ENCODE measurements at regions not wholly inside any gene's neighbourhood (a gene's known extent, or its start where the extent isn't known, plus 50 kb on each side); places are given as distances from the start of the nearest gene placed in this dataset.
"Not testable (repeated sequence)": the region's sequence is repeated elsewhere in the genome, so short reads cannot be mapped to it uniquely, and the experiment has no call there.

DNA sequence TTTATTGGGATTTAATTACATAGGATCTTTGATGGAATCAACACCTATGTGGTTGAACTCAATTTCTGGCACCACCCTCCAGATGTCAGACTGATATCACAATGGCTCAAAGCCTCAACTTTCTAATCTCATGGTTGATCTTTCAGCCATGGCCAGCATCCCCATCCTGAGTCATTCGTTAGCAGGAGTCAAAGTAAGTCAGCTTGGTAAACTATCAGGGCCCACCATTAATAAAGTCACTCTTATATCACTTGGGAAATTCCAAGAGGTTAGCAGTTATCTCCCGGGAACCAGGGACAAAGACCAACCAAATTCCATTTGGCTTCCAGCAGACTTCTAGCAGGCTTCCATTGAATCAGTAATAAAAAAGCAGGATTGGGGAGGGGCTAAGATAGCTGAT, 50.7 kb upstream of the TNFSF4 start:
- DNase-seq: no peak

DNA sequence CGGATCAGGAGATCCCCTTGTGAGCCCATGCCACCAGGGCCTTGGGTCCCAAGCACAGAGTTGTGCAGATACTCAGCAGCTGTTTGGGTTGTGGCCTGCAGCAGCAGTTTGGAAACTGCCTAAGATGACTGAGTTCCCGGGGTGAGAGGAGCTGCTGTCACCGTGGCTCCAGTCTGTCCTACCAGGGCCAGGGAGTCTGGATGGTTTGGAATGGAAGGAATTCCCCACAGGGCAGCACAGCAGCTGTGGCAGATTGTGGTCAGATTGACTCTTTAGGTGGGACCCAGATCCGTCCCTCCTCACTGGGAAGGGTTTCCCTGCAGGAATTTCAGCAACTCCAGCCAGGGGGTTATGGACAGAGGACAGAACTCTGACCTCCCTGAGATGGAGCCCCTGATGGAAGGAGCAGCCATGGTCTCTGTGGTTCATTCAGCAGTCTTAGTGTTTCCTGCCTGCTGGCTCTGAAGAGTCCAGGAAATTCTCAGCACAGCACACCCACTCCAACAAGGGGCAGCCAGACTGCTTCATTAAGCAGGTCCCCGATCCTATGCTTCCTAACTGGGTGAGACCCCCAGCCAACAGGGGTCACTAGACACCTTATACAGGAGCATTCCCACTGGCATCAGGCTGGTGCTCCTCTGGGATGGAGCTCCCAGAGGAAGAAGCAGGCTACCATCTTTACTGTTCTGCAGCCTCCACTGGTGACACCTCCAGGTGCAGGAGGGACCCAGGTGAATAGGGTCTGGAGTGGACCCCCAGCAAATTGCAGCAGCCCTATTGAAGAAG, 51.5 kb upstream of the TNFSF4 start:
- no peak for DNase-seq

DNA sequence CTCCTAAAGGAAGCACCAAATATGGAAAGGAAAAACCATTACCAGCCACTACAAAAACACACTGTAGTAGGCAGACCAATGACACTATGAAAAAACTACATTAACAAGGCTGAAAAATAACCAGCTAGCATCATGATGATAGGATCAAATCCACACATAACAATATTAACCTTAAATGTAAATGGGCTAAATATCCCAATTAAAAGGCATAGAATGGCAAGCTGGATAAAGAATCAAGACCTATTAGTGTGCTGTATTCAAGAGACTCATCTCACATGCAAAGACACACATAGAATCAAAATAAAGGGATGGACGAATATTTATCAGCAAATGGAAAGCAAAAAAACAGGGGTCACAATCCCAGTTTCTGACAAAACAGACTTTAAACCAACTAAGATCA, 53.2 kb upstream of the TNFSF4 start:
- not testable (repeated sequence) for DNase-seq

DNA sequence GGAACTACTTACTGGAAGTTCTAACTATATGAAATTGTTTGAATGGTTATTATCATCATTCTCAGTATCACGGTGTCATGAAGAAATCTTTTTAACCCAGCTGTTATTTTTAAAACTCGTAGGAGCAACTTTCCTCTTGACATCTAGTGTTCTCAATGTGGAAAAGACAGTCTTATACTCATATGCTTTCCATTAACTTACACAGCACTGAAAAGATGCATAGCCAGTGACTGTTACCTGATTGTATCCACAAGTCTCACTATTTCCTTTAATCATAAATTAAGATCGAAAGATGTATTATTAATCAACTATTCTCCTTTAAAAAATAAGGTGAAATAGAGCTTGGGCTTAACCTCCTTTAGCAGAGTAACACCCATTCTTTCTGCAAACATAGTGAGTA, 59.7 kb upstream of the TNFSF4 start:
- DNase-seq: no peak

DNA sequence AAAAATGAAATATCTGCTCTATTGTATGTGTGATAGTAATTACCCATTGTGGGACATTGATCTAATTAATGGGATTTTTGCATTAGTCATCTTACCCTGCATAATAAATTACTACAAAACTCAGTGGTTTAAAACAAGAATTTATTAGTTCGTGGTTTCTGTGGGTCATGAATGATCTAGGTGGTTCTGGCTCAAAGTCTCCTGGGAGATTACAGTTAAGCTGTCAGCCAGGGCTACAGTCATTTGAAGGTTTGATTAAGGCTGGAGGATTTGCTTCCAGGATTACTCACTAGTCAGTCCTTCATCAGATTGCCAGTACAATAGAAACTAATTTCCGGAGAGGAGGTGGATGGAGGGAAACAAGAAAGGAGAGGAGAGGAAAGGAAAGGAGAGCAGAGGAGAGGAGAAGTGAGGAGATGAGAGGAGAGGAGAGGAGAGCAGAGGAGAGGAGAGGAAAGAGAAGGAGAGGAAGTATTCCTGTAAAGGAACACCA, 60.4 kb upstream of the TNFSF4 start:
- DNase-seq: no peak

DNA sequence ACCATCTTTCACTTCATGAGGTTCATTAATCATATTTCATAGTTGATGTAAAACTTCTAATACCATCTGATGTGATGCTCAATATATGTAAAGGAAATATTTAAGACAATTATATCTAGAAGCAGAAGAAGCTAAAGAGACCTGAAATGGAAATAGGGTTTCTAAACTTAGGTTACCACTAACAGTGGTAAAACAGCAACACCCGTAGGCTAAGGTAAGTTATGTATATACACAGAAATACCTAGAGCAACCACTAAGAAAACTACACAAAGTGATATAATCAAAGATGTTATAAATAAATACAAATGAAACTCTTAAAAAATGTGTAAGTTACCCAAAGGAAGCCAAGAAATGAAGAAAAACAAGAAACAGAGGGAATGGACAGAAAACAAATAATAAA, 61.1 kb upstream of the TNFSF4 start:
- no peak for DNase-seq

DNA sequence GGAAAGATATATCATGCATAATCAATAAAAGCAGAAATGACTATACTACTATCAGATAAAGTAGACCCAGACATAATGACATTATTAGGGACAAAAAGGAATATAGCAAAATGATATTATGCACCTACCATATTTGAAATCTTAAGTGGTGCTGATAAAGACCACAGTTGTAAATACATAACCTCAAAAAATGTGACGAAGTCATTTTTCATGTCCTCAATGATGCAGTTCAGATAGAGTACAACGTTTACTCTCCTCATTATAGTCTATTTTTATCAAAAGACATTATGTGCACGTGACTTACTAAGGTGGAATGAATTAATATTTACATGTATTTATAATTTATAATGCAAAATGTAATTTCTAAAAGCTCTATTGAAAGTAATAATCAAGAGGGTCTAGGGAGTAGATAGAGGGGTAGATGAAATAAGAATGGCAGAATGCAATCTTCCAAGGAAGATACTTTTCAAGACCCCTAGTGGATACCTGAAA, 61.7 kb upstream of the TNFSF4 start:
- no peak for DNase-seq

- DNase-seq: no peak
Observed at GRCh38 chr1:173269490-173270230, 62.5 kb upstream of the TNFSF4 start.

DNA sequence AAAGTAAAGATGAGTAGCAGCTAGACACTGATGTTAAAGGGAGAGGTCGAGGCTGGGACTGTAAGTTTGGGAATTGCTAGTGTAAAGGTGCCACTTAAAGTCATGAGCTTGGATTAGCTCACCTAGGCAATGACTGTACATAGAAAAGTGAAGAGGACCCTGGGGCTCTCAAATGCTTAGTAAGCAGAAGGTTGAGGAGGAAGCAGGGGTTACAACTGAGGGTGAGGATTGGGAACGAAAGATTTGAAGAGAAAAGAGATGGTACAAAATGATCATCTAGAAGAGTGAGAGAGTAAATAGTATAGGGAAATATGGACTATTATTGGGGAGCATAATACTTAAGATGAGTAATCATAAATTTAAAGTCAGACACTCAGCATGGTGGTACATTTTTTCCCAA, 63.1 kb upstream of the TNFSF4 start:
- DNase-seq: no peak

GRCh38 chr1:173271021-173271420, 63.9 kb upstream of the TNFSF4 start:
- not testable (repeated sequence) for DNase-seq

GRCh38 chr1:173275496-173275895, 68.4 kb upstream of the TNFSF4 start:
- no peak for DNase-seq

DNA sequence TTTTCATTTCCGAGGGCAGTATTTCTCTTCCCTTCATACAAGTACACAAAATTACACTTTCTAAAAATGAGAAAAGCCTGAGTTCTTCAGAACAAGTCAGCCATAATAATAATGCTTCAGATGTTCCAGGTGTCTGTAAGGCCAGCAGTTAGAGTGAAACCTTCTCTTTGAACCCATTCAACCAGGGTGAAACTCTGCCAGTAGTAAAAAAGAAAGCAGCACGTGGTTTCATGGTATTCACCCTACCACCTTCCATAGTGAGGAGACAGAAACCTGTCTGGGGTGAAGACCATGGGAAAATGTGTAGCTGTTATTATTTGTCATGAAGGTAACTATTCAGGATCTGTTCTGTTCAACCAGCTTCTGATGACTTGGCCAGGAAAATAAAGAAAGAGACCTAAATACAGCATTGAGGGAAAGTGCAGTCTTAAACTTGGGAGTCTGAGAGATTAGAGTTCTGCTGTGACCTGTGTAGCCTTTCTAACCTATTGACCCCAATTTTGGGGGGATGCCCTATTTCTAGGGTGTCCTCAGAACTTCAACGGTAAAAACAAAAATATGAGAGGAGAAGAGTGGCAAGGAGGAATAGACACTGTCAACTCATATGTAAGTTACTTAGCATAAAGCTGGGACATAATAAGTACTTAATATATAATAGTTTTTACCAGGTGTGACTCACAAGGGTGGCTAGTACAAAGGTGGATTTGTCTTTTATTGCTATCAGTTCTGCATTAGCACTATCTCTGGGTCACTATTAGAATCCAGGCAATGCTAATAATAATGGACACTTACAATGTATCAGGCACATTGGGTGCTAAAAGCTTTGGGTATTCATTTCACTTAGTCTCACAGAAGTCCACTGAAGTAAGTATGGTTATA, 70.0 kb upstream of the TNFSF4 start:
- no peak for DNase-seq

- no peak for DNase-seq
Observed at GRCh38 chr1:173280899-173281660, 73.9 kb upstream of the TNFSF4 start.

DNA sequence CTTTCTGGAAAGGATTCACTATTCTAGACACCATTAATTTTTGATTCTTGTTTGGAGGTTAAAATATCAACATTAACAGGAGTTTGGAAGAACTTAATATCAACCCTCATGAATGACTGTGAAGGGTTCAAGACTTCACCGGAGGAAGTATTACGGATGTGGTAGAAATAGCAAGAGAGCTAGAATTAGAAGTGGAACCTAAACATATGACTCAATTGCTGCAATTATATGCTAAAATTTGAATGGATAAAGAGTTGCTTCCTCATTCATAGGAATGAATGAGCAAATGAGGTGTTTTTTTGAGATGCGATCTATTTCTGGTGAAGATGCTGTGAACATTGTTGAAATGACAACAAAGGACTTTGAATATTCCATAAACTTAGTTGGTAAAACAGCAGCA, 77.9 kb upstream of the TNFSF4 start:
- DNase-seq: no peak

DNA sequence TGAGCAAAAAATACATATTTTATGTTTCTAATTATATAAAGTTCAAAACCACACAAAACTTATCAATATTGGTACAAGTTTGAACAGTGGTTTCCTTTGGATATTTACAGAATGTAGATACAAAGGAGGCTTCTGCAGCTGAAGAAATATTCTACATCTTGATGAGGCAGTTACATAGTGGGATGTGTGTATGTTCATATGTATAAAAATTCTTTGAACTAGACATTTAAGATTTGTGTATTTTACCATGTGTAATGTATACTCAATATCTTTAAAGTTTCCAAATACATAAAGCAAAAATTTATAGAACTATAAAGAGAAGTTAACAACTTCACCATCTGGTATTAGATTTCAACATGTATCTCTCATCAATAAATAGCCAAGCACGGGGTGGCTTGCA, 80.7 kb upstream of the TNFSF4 start:
- DNase-seq: no peak

DNA sequence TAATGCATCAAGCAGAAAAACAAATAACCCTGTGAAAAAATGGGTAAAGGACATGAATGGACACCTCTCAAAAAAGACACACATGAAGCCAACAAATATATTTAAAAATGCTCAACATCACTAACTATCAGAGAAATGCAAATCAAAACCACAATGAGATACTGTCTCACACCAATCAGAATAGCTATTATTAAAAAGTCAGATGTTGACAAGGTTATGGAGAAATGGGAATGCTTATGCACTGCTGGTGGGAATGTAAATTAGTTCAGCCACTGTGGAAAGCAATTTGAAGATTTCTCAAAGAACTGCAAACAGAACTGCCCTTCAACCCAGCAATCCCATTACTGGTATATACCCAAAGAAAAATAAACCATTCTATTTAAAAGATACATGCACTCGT, 86.6 kb upstream of the TNFSF4 start:
- DNase-seq: no peak

DNA sequence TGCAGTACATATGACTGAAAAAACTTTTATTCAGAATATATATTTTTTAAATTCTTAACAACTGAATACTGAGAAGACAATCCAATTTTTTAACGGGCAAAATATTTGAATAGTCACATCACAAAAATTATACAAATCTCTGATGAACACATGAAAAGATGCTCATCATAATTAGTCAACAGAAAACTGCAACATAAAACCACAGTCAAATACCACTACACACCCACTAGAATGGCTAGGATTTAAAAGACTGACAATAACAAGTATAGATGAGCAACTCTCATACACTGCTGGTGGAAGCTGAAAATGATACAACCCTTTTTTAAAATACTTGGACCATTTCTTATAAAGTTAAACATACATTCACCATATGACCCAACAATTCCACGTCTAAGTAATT, 87.7 kb upstream of the TNFSF4 start:
- no peak for DNase-seq

GRCh38 chr1:173295391-173295790, 88.3 kb upstream of the TNFSF4 start:
- DNase-seq: no peak

GRCh38 chr1:173295995-173296394, 88.9 kb upstream of the TNFSF4 start:
- DNase-seq: no peak

GRCh38 chr1:173297798-173298391, 90.8 kb upstream of the TNFSF4 start:
- no peak for DNase-seq

DNA sequence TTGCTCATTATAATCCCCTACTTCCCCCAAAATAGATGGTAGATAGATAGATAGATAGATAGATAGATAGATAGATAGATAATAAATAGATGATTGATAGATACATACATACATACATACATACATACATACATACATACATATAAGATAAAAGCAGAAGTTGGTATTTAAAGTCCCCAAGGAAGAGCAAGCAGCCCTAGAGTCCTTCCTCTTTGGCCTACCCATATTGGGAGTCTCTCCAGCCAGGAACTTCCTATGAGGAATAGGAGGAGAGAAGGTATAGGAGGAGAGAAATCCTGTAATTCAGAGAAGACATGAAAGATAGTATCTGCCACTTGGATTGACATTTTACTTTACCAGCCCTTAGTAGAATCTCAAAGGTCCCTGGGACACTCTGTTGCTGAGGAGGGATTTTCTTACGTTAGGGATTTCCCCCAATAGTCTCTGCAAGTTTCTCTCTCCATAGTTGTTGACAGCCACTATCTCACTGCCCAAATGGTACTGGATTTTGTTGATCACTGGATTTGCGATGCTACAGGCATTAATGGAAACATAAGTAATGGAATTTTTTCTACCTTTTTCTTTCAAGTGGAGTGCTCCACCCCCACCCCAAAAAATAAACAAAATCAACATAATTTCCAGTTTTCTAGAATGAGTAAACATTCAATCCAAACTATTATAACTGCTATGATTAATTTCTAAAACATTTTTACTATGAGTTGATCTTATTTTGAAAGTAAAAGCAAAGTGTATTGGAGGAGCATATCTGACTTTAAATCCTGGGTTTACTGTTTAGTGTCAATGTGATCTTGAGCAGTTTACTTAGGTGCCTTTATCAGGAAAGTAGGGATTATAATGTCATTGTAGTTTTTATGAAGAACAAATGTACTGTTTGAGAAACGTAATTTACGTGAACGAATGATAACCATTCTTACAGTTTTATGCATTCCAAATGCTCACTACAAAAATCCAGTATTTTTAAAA, 93.2 kb upstream of the TNFSF4 start:
- no peak for DNase-seq
